ENCODE measurements at regions not wholly inside any gene's neighbourhood (a gene's known extent, or its start where the extent isn't known, plus 50 kb on each side); places are given as distances from the start of the nearest gene placed in this dataset.

DNA sequence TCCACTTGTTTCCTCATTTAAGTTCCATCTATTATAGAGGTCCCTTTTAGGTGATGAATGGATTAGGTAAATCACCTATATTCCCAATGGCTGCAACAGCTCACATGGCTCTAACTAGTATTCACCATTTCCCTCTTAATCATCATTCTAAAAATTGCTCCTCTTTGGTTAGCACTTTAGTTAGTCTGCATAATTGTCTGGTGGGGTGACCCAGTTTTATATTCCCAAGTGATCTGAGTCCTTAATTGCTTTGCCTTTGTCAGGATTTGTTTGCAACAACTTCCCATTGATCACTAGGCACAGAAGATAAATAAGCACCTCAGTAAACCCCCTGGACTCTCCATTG lies 395.2 kb downstream of the RAB38 start:
- intact Hi-C loops (cut with DNase I; ENCODE audit: low total_unique reads), result loop anchor here (2.0 kb wide), 1 partner anchor 65 kb away; no protein-coding TSS in a partner anchor
- H3K27me3 ChIP-seq, result no peaks in the 10 kb centered on the region
- in situ Hi-C loops (cut with MboI; ENCODE audit: low sequenced_read_pairs in 4 of 4), result no loop called here
- DNase-seq, result peak in 1 of 2 donors; percentile 4
- H3K4me3 ChIP-seq, result no peak overlapping the region
- TF ChIP-seq POLR2A (IDR thresholded peaks at IDR 0.05), result no peak
- TF ChIP-seq, protein P1, sequence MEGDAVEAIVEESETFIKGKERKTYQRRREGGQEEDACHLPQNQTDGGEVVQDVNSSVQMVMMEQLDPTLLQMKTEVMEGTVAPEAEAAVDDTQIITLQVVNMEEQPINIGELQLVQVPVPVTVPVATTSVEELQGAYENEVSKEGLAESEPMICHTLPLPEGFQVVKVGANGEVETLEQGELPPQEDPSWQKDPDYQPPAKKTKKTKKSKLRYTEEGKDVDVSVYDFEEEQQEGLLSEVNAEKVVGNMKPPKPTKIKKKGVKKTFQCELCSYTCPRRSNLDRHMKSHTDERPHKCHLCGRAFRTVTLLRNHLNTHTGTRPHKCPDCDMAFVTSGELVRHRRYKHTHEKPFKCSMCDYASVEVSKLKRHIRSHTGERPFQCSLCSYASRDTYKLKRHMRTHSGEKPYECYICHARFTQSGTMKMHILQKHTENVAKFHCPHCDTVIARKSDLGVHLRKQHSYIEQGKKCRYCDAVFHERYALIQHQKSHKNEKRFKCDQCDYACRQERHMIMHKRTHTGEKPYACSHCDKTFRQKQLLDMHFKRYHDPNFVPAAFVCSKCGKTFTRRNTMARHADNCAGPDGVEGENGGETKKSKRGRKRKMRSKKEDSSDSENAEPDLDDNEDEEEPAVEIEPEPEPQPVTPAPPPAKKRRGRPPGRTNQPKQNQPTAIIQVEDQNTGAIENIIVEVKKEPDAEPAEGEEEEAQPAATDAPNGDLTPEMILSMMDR (IDR thresholded peaks at IDR 0.05 in 4 of 5, conservative IDR thresholded peaks at IDR 0.05 in 1 of 5), result no peak
- H3K9me3 ChIP-seq, result peaks cover 0 to 3% (median 0%) of the 10 kb centered on the region in 3 donors
- H3K36me3 ChIP-seq, result no peaks in the 10 kb centered on the region
- H3K4me1 ChIP-seq, result peaks cover 9 to 15% of the 10 kb centered on the region in 2 donors
- peak overlapping the region; percentile 59 to 86 (median 72) for H3K27ac ChIP-seq
- ATAC-seq, result peak; percentile 77 to 96

DNA sequence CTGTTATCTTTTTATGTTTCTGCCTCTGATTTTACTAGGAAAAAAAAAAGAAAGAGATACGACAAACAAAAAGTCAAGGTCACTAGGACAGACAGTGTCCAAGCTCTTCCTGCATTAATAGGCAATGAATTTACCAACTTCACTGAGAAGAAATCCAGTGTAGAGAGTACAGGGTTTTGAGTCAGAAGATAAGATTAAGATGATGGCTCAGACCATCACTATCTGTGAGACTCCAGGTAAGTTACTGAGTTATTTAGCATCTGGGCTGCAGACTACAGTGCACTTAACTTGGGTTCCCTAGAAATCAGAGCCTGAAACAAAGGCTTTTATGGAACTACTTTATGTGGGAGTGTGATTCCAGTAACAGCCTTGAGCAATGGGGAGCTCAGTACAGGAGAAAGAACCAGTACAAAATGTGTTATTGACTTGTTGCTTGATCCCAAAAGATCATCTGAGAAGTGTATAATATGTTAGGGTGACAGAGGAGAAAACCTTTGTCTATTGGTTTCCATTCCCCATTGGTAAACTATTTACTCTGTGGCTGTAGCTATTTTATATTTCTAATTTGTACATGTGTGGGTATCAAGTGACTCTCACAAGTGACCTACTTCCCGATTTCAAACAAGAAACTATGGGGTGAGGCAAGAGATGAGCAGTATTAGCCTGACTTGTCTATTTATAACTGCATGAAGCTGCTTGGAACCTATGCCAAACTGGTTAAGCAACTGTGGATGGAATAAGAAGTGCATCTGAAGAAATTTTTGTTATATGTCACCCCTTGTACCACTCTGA lies 395.8 kb downstream of the RAB38 start:
- DNase-seq, result peak; percentile 14 to 31
- in situ Hi-C loops (cut with MboI; ENCODE audit: low sequenced_read_pairs in 4 of 4) (no loop called here), intact Hi-C loops (cut with DNase I; ENCODE audit: low total_unique reads) (loop anchor here (2.0 kb wide), 1 partner anchor 65 kb away; no protein-coding TSS in a partner anchor)
- ATAC-seq, result peak; percentile 99
- Histone ChIP-seq H3K36me3 (no peaks in the 10 kb centered on the region), H3K27ac (peak overlapping the region; percentile 59 to 86 (median 72)), H3K4me1 (peaks cover 9 to 15% of the 10 kb centered on the region in 2 donors), H3K4me3 (no peak overlapping the region), H3K27me3 (no peaks in the 10 kb centered on the region), H3K9me3 (peaks cover 0 to 3% (median 0%) of the 10 kb centered on the region in 3 donors)
- TF ChIP-seq POLR2A (IDR thresholded peaks at IDR 0.05), result no peak
- TF ChIP-seq, protein P1 (IDR thresholded peaks at IDR 0.05 in 4 of 5, conservative IDR thresholded peaks at IDR 0.05 in 1 of 5), result no peak

DNA sequence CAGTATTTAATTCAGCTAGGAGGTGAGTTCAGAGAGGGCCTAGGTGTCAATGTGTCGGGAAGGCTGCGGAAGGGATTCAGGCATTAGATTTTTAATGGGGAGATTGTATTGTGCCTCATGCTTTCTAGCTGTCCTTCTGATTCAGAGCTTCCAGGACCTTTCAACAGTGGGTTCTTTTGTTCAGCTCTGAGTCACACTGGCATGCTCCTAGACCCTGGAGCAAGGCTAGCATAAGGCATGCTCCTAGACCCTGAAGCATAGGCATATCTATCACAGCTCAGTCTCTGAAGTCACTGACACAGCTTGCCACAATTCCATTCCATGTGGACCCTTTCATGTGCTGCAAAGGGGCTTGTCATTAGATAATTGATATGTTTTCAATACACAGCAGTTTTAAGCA lies 396.9 kb downstream of the RAB38 start:
- Histone ChIP-seq H3K27me3 (no peaks in the 10 kb centered on the region), H3K4me3 (no peak overlapping the region), H3K27ac (peak overlapping the region in 1 of 4 donors; percentile 86), H3K36me3 (no peaks in the 10 kb centered on the region), H3K4me1 (peaks cover 9 to 15% of the 10 kb centered on the region in 2 donors), H3K9me3 (no peaks in the 10 kb centered on the region)
- in situ Hi-C loops (cut with MboI; ENCODE audit: low sequenced_read_pairs in 4 of 4) (no loop called here), intact Hi-C loops (cut with DNase I; ENCODE audit: low total_unique reads) (no loop called here)
- no peak for TF ChIP-seq POLR2A (IDR thresholded peaks at IDR 0.05)
- TF ChIP-seq, protein P1 (IDR thresholded peaks at IDR 0.05 in 4 of 5, conservative IDR thresholded peaks at IDR 0.05 in 1 of 5), result no peak
- DNase-seq, result no peak
- no peak for ATAC-seq

DNA sequence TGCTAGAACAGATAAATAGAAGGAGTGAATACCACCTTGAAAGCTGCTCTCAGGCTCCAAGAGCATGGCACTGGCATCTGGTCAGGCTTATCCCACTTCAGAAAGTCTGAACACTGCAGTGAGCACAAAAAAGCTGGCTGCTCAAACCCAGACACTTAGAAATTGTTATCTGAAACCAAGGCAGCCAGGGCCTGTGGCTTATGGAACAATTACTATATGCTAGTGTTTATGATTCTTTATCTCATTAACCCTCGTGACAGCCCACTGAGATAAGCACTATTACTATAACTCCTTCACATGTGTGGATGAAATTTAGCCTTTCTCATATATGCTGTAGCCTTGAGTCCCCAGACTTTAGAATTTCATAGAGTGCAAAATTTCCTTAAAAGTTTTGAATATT lies 400.2 kb downstream of the RAB38 start:
- Histone ChIP-seq H3K27ac (no peak overlapping the region), H3K27me3 (no peaks in the 10 kb centered on the region), H3K4me1 (peaks cover 1 to 10% of the 10 kb centered on the region in 2 donors), H3K36me3 (no peaks in the 10 kb centered on the region), H3K9me3 (no peaks in the 10 kb centered on the region), H3K4me3 (no peak overlapping the region)
- no peak for TF ChIP-seq POLR2A (IDR thresholded peaks at IDR 0.05)
- TF ChIP-seq, protein P1 (IDR thresholded peaks at IDR 0.05 in 4 of 5, conservative IDR thresholded peaks at IDR 0.05 in 1 of 5), result no peak
- no peak for ATAC-seq
- no peak for DNase-seq
- in situ Hi-C loops (cut with MboI; ENCODE audit: low sequenced_read_pairs in 4 of 4), result no loop called here
- intact Hi-C loops (cut with DNase I; ENCODE audit: low total_unique reads), result no loop called here
